ENCODE measurements at regions not wholly inside any gene's neighbourhood (a gene's known extent, or its start where the extent isn't known, plus 50 kb on each side); places are given as distances from the start of the nearest gene placed in this dataset.

DNA sequence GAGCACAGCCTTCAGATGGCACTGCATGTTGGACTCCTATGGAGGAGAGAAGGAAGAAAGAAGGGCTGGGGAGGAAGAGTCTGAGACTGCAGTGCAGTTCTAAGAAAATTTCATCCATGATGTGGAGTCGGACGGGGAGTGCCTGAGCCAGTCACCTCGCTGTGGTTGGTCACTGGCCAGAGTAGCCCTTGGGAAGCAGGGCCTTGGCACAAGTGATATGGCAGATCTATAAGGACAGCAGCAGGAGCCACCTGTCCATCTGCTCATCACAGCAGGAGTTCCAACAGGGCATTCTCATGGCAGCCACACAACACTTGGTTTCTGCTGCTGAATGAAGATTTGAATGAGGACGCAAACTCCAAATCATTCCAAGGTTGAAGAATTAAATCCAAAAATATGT is 314.8 kb downstream of the CYP26B1 start:
- Histone ChIP-seq H3K9me2 (ENCODE audit: insufficient read depth, low read length) (no peaks in the 10 kb centered on the region), H3K9me3 (ENCODE audit: low read length) (no peaks in the 10 kb centered on the region), H3K79me2 (replicated peaks; ENCODE audit: insufficient read depth, low read length) (no peaks in the 10 kb centered on the region), H3F3A (ENCODE audit: insufficient read depth, low read length, poor library complexity, severe bottlenecking) (no peaks in the 10 kb centered on the region), H3K9ac (ENCODE audit: low read length) (no peak overlapping the region), H4K20me1 (ENCODE audit: insufficient read depth) (no peaks in the 10 kb centered on the region), H3K36me3 (ENCODE audit: insufficient read depth, low read length) (no peaks in the 10 kb centered on the region), H3K4me2 (ENCODE audit: low read length) (no peak overlapping the region), H3K27ac (ENCODE audit: low read length) (no peak overlapping the region), H2AFZ (ENCODE audit: low read depth, low read length) (no peak overlapping the region), H3K27me3 (ENCODE audit: insufficient read depth, low read depth, low read length) (no peaks in the 10 kb centered on the region), H3K4me3 (ENCODE audit: low read length) (no peak overlapping the region)
- no peak for TF ChIP-seq EP300 (conservative IDR thresholded peaks at IDR 0.05; ENCODE audit: poor library complexity, severe bottlenecking)

DNA sequence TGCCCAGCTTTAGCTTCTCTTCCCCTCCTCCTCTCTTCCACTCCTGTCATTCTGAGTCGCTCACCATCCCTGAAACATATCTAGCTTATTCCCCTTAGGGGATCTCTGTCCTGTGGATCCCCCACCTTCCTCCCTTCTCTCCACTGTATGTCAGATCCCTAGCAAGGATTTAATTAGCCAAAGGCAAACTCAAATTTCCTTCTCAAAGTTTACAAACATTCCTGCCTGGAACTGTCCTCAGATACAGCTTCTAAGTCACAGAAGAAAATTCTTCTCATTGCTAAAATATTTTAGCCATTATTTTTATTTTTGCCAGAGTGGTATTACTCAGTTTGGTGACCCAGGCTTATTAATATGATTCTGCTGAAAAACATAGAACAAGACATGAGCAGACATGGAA is 315.3 kb downstream of the CYP26B1 start:
- H3K79me2 ChIP-seq (replicated peaks; ENCODE audit: insufficient read depth, low read length) = no peaks in the 10 kb centered on the region
- TF ChIP-seq EP300 (conservative IDR thresholded peaks at IDR 0.05; ENCODE audit: poor library complexity, severe bottlenecking) = no peak
- TF ChIP-seq POLR2AphosphoS5 (IDR thresholded peaks at IDR 0.05) = no peak
- no peak for TF ChIP-seq EZH2 (IDR thresholded peaks at IDR 0.05; ENCODE audit: borderline replicate concordance, insufficient read depth, low read length, poor library complexity, severe bottlenecking)
- TF ChIP-seq MXI1 (conservative IDR thresholded peaks at IDR 0.05; ENCODE audit: poor library complexity, severe bottlenecking) = no peak
- TF ChIP-seq, protein P1, sequence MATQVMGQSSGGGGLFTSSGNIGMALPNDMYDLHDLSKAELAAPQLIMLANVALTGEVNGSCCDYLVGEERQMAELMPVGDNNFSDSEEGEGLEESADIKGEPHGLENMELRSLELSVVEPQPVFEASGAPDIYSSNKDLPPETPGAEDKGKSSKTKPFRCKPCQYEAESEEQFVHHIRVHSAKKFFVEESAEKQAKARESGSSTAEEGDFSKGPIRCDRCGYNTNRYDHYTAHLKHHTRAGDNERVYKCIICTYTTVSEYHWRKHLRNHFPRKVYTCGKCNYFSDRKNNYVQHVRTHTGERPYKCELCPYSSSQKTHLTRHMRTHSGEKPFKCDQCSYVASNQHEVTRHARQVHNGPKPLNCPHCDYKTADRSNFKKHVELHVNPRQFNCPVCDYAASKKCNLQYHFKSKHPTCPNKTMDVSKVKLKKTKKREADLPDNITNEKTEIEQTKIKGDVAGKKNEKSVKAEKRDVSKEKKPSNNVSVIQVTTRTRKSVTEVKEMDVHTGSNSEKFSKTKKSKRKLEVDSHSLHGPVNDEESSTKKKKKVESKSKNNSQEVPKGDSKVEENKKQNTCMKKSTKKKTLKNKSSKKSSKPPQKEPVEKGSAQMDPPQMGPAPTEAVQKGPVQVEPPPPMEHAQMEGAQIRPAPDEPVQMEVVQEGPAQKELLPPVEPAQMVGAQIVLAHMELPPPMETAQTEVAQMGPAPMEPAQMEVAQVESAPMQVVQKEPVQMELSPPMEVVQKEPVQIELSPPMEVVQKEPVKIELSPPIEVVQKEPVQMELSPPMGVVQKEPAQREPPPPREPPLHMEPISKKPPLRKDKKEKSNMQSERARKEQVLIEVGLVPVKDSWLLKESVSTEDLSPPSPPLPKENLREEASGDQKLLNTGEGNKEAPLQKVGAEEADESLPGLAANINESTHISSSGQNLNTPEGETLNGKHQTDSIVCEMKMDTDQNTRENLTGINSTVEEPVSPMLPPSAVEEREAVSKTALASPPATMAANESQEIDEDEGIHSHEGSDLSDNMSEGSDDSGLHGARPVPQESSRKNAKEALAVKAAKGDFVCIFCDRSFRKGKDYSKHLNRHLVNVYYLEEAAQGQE (IDR thresholded peaks at IDR 0.05; ENCODE audit: borderline replicate concordance) = no peak
- TF ChIP-seq, protein P2, sequence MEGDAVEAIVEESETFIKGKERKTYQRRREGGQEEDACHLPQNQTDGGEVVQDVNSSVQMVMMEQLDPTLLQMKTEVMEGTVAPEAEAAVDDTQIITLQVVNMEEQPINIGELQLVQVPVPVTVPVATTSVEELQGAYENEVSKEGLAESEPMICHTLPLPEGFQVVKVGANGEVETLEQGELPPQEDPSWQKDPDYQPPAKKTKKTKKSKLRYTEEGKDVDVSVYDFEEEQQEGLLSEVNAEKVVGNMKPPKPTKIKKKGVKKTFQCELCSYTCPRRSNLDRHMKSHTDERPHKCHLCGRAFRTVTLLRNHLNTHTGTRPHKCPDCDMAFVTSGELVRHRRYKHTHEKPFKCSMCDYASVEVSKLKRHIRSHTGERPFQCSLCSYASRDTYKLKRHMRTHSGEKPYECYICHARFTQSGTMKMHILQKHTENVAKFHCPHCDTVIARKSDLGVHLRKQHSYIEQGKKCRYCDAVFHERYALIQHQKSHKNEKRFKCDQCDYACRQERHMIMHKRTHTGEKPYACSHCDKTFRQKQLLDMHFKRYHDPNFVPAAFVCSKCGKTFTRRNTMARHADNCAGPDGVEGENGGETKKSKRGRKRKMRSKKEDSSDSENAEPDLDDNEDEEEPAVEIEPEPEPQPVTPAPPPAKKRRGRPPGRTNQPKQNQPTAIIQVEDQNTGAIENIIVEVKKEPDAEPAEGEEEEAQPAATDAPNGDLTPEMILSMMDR (IDR thresholded peaks at IDR 0.05; ENCODE audit: poor library complexity, severe bottlenecking) = no peak

DNA sequence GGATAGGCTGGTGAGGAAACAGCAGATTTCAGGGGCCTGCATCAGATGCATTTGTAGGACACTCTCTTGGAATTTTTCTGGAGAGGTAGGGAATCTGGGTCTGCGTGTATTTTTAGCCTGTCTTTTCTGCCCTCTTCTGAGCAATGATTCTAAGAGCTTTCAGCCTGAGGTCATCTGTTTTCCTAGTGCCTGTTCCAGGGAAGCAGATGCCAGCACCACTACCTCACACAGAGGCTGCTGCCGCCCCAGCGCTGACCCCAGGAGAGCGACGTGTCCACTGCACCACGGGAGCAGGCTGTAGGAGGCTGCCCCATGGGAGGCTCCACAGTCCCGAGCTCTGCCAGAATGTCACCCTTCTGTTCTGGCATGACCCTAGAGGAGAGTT is 316.5 kb downstream of the CYP26B1 start:
- no peak overlapping the region for H3K4me3 ChIP-seq (ENCODE audit: low read length)
- H2AFZ ChIP-seq (ENCODE audit: low read depth, low read length) = no peak overlapping the region
- no peaks in the 10 kb centered on the region for H3K9me3 ChIP-seq (ENCODE audit: low read length)
- H3K9me2 ChIP-seq (ENCODE audit: insufficient read depth, low read length) = no peaks in the 10 kb centered on the region
- no peak overlapping the region for H3K27ac ChIP-seq (ENCODE audit: low read length)
- TF ChIP-seq TAF1 (IDR thresholded peaks at IDR 0.05; ENCODE audit: low read depth) = no peak
- no peak for TF ChIP-seq RAD21 (conservative IDR thresholded peaks at IDR 0.05)
- no peak for TF ChIP-seq MXI1 (conservative IDR thresholded peaks at IDR 0.05; ENCODE audit: poor library complexity, severe bottlenecking)
- TF ChIP-seq, protein P1 (IDR thresholded peaks at IDR 0.05; ENCODE audit: borderline replicate concordance) = no peak
- TF ChIP-seq POLR2AphosphoS5 (IDR thresholded peaks at IDR 0.05) = no peak
- no peak for TF ChIP-seq EP300 (conservative IDR thresholded peaks at IDR 0.05; ENCODE audit: poor library complexity, severe bottlenecking)
- TF ChIP-seq SMC3 (conservative IDR thresholded peaks at IDR 0.05; ENCODE audit: poor library complexity) = no peak
- TF ChIP-seq, protein P2 (IDR thresholded peaks at IDR 0.05; ENCODE audit: poor library complexity, severe bottlenecking) = no peak
- TF ChIP-seq EZH2 (IDR thresholded peaks at IDR 0.05; ENCODE audit: borderline replicate concordance, insufficient read depth, low read length, poor library complexity, severe bottlenecking) = no peak
- H3K79me2 ChIP-seq (replicated peaks; ENCODE audit: insufficient read depth, low read length) = no peaks in the 10 kb centered on the region
- H3F3A ChIP-seq (ENCODE audit: insufficient read depth, low read length, poor library complexity, severe bottlenecking) = no peaks in the 10 kb centered on the region
- H3K4me2 ChIP-seq (ENCODE audit: low read length) = no peak overlapping the region
- no peaks in the 10 kb centered on the region for H3K27me3 ChIP-seq (ENCODE audit: insufficient read depth, low read depth, low read length)
- H3K36me3 ChIP-seq (ENCODE audit: insufficient read depth, low read length) = no peaks in the 10 kb centered on the region
- no peak overlapping the region for H3K9ac ChIP-seq (ENCODE audit: low read length)
- H4K20me1 ChIP-seq (ENCODE audit: insufficient read depth) = no peaks in the 10 kb centered on the region

More for the DNA sequence above, 315.3 kb downstream of the CYP26B1 start:
- Histone ChIP-seq H3K4me2 (ENCODE audit: low read length) (no peak overlapping the region), H4K20me1 (ENCODE audit: insufficient read depth) (no peaks in the 10 kb centered on the region), H3F3A (ENCODE audit: insufficient read depth, low read length, poor library complexity, severe bottlenecking) (no peaks in the 10 kb centered on the region), H3K4me3 (ENCODE audit: low read length) (no peak overlapping the region), H3K9me2 (ENCODE audit: insufficient read depth, low read length) (no peaks in the 10 kb centered on the region), H3K9ac (ENCODE audit: low read length) (no peak overlapping the region), H2AFZ (ENCODE audit: low read depth, low read length) (no peak overlapping the region), H3K36me3 (ENCODE audit: insufficient read depth, low read length) (no peaks in the 10 kb centered on the region), H3K9me3 (ENCODE audit: low read length) (no peaks in the 10 kb centered on the region), H3K27ac (ENCODE audit: low read length) (no peak overlapping the region), H3K27me3 (ENCODE audit: insufficient read depth, low read depth, low read length) (no peaks in the 10 kb centered on the region)

Data from neural cell (in vitro differentiated cells).